GM21576 (cell line): ENCODE measurements at regions not wholly inside any gene's neighbourhood (a gene's known extent, or its start where the extent isn't known, plus 50 kb on each side); places are given as distances from the start of the nearest gene placed in this dataset.

Experiments
- ATAC-seq: cut with Tn5 transposase; IDR thresholded peaks from one replicate; pipeline ENCODE4 v1.9.1; 2021; ENCODE audit warnings: mild to moderate bottlenecking, moderate library complexity; ENCODE audit not compliant: unreplicated experiment

- no peak for ATAC-seq
These were observed 613.7 kb downstream of the PRELID2 start for GRCh38 chr5:145221416-145221815.

- ATAC-seq: no peak
These were observed 614.7 kb downstream of the PRELID2 start for GRCh38 chr5:145220481-145220880.

GRCh38 chr5:145218982-145219381, 616.2 kb downstream of the PRELID2 start:
- ATAC-seq: no peak

- ATAC-seq: no peak
These were observed 617.1 kb downstream of the PRELID2 start for GRCh38 chr5:145218019-145218418.

DNA sequence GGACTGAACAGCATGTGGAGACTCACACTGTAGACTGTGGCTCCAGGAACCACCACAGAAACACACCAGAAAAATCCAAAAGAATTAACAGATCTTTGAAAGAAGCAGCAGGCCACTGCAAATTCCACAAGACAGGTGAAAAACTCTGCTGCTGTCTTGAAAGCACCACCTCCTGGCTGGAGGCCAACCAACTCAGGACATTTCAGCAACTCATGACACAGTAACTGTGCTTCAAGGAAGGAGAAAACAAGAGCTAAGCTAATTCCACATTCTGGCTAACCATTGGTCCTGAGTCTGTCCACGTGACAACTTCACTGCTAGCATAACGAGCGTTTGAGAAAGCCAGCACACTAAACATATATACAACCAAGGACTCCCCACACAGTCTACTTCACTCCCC, 625.1 kb downstream of the PRELID2 start:
- no peak for ATAC-seq

DNA sequence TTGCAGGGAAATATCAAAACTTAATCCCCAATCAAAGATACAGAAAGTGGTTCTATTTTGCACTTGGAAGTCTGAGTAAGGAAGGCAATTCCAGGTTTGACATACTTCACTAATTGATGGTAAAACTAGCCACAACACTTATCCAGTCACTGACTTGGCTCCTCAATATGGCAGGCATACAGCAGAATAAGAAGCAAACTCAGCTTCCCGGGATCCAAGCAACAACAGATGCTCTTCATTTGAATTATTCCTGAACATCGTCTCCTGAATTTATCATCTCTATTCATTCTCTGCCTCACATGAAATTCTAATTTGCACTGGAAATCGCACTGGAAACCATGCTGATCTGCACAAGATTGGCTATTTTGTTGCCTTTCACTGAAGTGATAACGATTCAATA, 629.6 kb downstream of the PRELID2 start:
- no peak for ATAC-seq

DNA sequence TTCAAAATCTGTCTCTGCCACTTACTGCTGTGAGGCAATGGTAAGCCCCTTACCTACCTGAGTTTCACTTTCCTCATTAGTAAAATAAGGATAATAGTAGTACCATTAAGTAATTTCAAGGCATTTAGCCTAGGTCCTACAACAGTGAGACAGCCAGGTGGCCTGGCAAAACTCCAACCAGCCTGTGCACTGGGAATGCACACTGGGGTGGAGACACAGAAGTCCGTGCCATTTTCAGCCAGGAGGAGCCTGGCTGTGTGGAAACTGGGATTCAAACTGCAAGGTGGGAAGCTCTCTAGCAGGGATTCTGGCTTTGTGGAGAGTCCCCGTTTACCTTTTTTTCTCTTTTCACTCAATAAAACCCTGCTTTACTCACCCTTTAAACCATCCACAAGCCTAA, 630.4 kb downstream of the PRELID2 start:
- no peak for ATAC-seq

- ATAC-seq: no peak
These were observed 631.9 kb downstream of the PRELID2 start for GRCh38 chr5:145203193-145203592.

- ATAC-seq: no peak
These were observed 636.4 kb downstream of the PRELID2 start for GRCh38 chr5:145198525-145199260.

DNA sequence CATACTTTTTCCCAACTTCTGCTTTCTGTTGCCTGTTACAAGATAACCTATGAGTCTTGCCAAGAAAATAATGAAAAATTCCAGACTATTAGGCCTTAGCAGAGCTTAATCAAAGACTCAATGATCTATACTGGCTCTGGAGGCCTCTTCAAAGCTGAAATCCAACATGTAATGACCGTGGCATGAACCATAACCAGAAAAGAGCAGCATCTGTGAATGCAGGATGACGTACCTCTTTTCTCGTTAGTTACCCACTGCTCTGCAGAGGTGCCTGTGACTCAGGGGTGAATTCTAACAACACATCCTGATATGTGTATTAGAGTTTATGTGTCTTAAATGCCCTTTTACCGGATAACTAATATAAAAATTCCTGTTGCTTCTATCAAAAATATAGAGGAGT, 645.4 kb downstream of the PRELID2 start:
- ATAC-seq: no peak

- no peak for ATAC-seq
These were observed 654.8 kb downstream of the PRELID2 start for GRCh38 chr5:145180371-145180770.

- no peak for ATAC-seq
These were observed 656.3 kb downstream of the PRELID2 start for GRCh38 chr5:145178641-145179523.

DNA sequence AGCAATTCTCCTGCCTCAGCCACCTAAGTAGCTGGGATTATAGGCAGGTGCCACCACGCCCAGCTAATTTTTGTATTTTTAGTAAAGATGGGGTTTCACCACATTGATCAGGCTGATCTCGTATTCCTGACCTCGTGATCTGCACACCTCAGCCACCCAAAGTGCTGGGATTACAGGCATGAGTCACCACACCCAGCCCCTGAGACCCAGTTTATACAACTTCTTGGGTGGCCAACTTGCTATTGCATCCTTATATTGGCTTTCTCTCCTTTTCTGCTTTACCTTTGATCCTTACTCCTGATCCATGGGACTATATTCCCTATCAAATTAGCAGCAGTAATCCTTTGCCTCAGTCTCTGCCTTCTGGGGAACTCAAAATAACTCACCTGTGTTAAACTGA, 659.1 kb downstream of the PRELID2 start:
- ATAC-seq: no peak

- ATAC-seq: no peak
These were observed 669.0 kb downstream of the PRELID2 start for GRCh38 chr5:145166110-145166509.

DNA sequence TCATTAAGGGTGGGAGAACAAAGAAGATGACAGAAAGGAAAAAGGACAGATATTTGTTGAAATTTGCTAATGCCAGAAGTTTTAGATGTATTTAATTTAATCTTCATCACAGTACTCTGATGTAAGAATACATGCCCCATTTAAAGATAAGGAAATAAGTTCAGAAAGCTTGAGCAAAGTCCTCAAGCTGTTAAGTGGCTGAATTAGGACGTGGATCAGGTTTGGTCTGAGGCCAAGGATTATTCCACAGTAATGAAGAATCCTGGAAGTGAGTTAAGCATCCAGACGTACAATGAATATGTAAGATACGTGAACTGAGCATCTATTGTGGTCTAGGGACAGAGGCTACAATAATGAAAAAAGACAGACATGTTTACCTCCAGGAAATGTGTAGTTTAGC, 671.3 kb downstream of the PRELID2 start:
- no peak for ATAC-seq

- no peak for ATAC-seq
These were observed 672.5 kb downstream of the PRELID2 start for GRCh38 chr5:145162626-145163025.

- ATAC-seq: no peak
These were observed 673.8 kb downstream of the PRELID2 start for GRCh38 chr5:145161391-145161790.

GRCh38 chr5:145160679-145161078, 674.5 kb downstream of the PRELID2 start:
- ATAC-seq: no peak

DNA sequence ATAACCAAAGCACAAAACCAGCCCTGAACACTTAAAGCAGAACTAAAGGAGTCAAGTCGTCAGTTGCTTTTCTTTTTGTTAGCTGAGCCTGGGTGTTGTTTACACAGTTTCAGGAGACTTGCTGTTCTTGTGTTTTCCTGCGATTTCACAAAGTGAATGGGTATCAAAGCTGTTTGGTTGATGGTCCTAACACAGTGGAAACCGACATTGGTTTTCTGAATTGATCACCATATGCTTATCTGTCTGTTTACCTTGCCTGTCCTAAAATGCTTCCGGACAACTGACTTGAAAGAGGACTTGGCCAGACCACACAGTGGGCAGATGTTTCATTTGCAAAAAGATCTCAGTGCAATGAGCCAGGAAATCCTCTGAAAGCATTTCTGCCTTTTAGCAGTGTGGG, 676.4 kb downstream of the PRELID2 start:
- no peak for ATAC-seq

GRCh38 chr5:145157841-145158240, 677.3 kb downstream of the PRELID2 start:
- no peak for ATAC-seq

GRCh38 chr5:145141534-145141933, 693.6 kb downstream of the PRELID2 start:
- no peak for ATAC-seq

DNA sequence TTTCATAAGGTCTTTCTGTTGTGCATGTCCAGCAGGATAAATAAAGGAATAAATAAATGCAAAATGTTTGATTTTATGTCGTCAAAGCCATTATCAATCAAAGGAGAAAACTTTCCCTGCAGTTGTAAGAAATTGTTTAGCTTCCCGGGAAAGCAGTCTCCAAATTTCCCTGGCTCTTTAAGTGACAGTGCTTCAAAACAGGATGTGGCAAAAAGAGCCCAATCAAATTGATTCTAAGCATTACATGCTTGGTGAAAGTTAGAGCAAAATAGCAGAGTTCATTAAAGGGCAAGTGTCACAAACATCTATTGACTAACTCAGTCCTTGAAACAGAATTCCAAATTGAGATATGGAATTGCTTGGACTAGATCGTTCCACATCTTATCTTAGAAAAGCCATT, 704.1 kb downstream of the PRELID2 start:
- ATAC-seq: no peak
